GM23338 (cell line): ENCODE measurements at regions not wholly inside any gene's neighbourhood (a gene's known extent, or its start where the extent isn't known, plus 50 kb on each side); places are given as distances from the start of the nearest gene placed in this dataset.
A peak's percentile ranks its signal among the peaks of the same experiment; 100 is the strongest.

ENCODE experiments used
- ATAC-seq: fragments of 200-7000 bp; cut with Tn5 transposase; 3 replicates; pipeline ENCODE4 v1.9.1; 2020
- DNase-seq: peaks from one replicate; pipeline ENCODE4 v3.0.0-alpha.2; 2015; ENCODE audit warnings: low spot score
- H2AFZ ChIP-seq: fragments of 200-600 bp; sonication (generic); 2 replicates; pipeline ENCODE4 v1.8.0; 2016; ENCODE audit warnings: antibody characterized with exemption, mild to moderate bottlenecking, moderate library complexity
- H3F3A ChIP-seq: fragments of 200-600 bp; sonication (generic); replicated peaks from 2 replicates; pipeline ENCODE4 v1.8.0; 2017; ENCODE audit warnings: antibody characterized with exemption, mixed run types, low read depth
- H3K27ac ChIP-seq: fragments of 200-600 bp; sonication (generic); 2 replicates; pipeline ENCODE4 v1.6.1; 2016; ENCODE audit warnings: low read depth
- H3K27me3 ChIP-seq: fragments of 200-600 bp; sonication (generic); 2 replicates; pipeline ENCODE4 v1.8.0; 2016; ENCODE audit warnings: mild to moderate bottlenecking, mixed run types, moderate library complexity; ENCODE audit not compliant: insufficient read depth
- H3K36me3 ChIP-seq: fragments of 200-600 bp; sonication (generic); 2 replicates; pipeline ENCODE4 v1.8.0; 2016; ENCODE audit warnings: mild to moderate bottlenecking; ENCODE audit not compliant: insufficient read depth
- H3K4me1 ChIP-seq: fragments of 200-600 bp; sonication (generic); 2 replicates; pipeline ENCODE4 v1.8.0; 2016; ENCODE audit warnings: mild to moderate bottlenecking, moderate library complexity; ENCODE audit not compliant: insufficient read depth
- H3K4me2 ChIP-seq: fragments of 200-600 bp; sonication (generic); 2 replicates; pipeline ENCODE4 v1.7.1; 2017; ENCODE audit warnings: mixed run types
- H3K4me3 ChIP-seq: fragments of 200-600 bp; sonication (generic); 2 replicates; pipeline ENCODE4 v1.6.1; 2016; ENCODE audit warnings: mixed run types
- H3K79me2 ChIP-seq: fragments of 200-600 bp; sonication (generic); replicated peaks from 2 replicates; pipeline ENCODE4 v1.8.0; 2017; ENCODE audit warnings: mild to moderate bottlenecking; ENCODE audit not compliant: insufficient read depth
- H3K9me2 ChIP-seq: fragments of 200-600 bp; sonication (generic); 2 replicates; pipeline ENCODE4 v1.8.0; 2017; ENCODE audit not compliant: insufficient read depth
- H4K20me1 ChIP-seq: fragments of 200-600 bp; sonication (generic); replicated peaks from 2 replicates; pipeline ENCODE4 v1.8.0; 2017; ENCODE audit warnings: mild to moderate bottlenecking; ENCODE audit not compliant: insufficient read depth
- H3K27ac Mint-ChIP-seq: 2 replicates; pipeline ENCODE4 v1.8.0; 2020; ENCODE audit warnings: inconsistent platforms, mild to moderate bottlenecking, moderate library complexity, mixed read lengths
- H3K27me3 Mint-ChIP-seq: 3 replicates; pipeline ENCODE4 v1.8.0; 2022; ENCODE audit warnings: low read depth, mild to moderate bottlenecking, moderate library complexity, mixed read lengths, inconsistent platforms; ENCODE audit not compliant: insufficient read depth, poor library complexity
- H3K36me3 Mint-ChIP-seq: 3 replicates; pipeline ENCODE4 v1.8.0; 2021; ENCODE audit warnings: low read depth, mild to moderate bottlenecking, inconsistent platforms, moderate library complexity, mixed read lengths
- H3K4me1 Mint-ChIP-seq: 3 replicates; pipeline ENCODE4 v1.8.0; 2020; ENCODE audit warnings: mild to moderate bottlenecking, inconsistent platforms, mixed read lengths
- H3K4me3 Mint-ChIP-seq: 3 replicates; pipeline ENCODE4 v1.8.0; 2021; ENCODE audit warnings: moderate library complexity, mild to moderate bottlenecking, inconsistent platforms, mixed read lengths
- H3K9me3 Mint-ChIP-seq: 3 replicates; pipeline ENCODE4 v1.8.0; 2020; ENCODE audit warnings: moderate library complexity, mild to moderate bottlenecking, inconsistent platforms, mixed read lengths
- CREB1 ChIP-seq: fragments of 250-450 bp; sonication (Bioruptor Pico); IDR thresholded peaks from 2 replicates; pipeline ENCODE4 v1.5.0; 2020; ENCODE audit warnings: low read depth, mild to moderate bottlenecking, moderate library complexity
- EZH2 ChIP-seq: fragments of 200-600 bp; sonication (generic); IDR thresholded peaks from one replicate; pipeline ENCODE4 v1.8.0; 2017; ENCODE audit warnings: antibody characterized with exemption, mild to moderate bottlenecking, low read depth; ENCODE audit not compliant: unreplicated experiment
- EZH2phosphoT487 ChIP-seq: fragments of 200-600 bp; sonication (generic); IDR thresholded peaks from one replicate; pipeline ENCODE4 v1.8.1; 2018; ENCODE audit warnings: antibody characterized with exemption; ENCODE audit not compliant: unreplicated experiment
- JUNB ChIP-seq: IDR thresholded peaks from one replicate; pipeline ENCODE4 v1.6.1; 2016; ENCODE audit warnings: antibody characterized with exemption; ENCODE audit not compliant: unreplicated experiment
- NANOG ChIP-seq: IDR thresholded peaks from 2 replicates; pipeline ENCODE4 v1.6.1; 2016; ENCODE audit warnings: antibody characterized with exemption, borderline replicate concordance
- POLR2AphosphoS5 ChIP-seq: IDR thresholded peaks from 2 replicates; pipeline ENCODE4 v1.6.1; 2016; ENCODE audit warnings: antibody characterized with exemption, low read depth
- STAT1 ChIP-seq: IDR thresholded peaks from one replicate; pipeline ENCODE4 v1.6.1; 2016; ENCODE audit warnings: antibody characterized with exemption; ENCODE audit not compliant: unreplicated experiment
- ZNF114 ChIP-seq: fragments of 250-450 bp; sonication (Bioruptor Pico); IDR thresholded peaks from 2 replicates; pipeline ENCODE4 v1.5.0; 2020; ENCODE audit warnings: mild to moderate bottlenecking, moderate library complexity
- ZNF331 ChIP-seq: fragments of 250-450 bp; sonication (Bioruptor Pico); IDR thresholded peaks from 2 replicates; pipeline ENCODE4 v1.5.0; 2020; ENCODE audit warnings: low read depth, mild to moderate bottlenecking, moderate library complexity
- TF ChIP-seq, protein P1 (sequence below): IDR thresholded peaks from 2 replicates; pipeline ENCODE4 v1.6.1; 2016; ENCODE audit warnings: antibody characterized with exemption
- TF ChIP-seq, protein P2 (sequence below), 2 experiments: fragments of 200-600 bp in 1 of 2; sonication (generic) in 1 of 2; conservative IDR thresholded peaks; 2 replicates each; pipeline versions ENCODE4 v1.5.1 to v1.6.1; 2016 to 2017; ENCODE audit warnings: antibody characterized with exemption in 2 of 2, low read depth in 2 of 2, mild to moderate bottlenecking in 2 of 2, moderate library complexity in 1 of 2
- TF ChIP-seq, protein P3 (sequence below): IDR thresholded peaks from one replicate; pipeline ENCODE4 v1.6.1; 2018; ENCODE audit warnings: antibody characterized with exemption; ENCODE audit not compliant: unreplicated experiment
- TF ChIP-seq, protein P4 (sequence below): fragments of 250-450 bp; sonication (Bioruptor Pico); IDR thresholded peaks from 2 replicates; pipeline ENCODE4 v1.5.0; 2020; ENCODE audit warnings: mild to moderate bottlenecking, moderate library complexity

DNA sequence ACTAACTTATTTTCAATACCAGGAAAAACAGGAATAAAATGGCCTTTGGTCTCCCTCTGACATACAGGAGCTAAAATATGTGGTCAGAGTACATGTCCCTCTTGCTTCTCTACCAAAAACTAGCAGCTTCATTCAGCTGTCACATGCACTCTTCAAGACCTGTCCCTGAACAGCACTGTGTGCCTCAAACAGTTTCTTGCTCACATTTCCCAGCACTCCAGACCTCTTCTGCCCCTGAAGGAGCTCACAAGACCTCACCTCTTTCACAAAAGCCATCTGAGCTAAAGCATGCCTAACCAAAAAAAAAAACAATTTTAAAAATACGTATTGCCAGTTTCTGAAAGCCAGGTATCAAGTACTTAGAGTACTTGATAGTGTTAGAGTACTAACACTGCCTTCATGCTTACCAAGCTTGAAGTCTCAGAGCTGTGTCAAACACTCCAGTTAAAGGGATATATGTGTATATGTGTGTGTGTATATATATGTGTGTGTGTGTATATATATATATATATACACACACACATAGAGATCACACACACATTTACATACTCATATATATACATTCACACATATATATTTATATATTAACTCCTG, 148.3 kb upstream of the POU3F2 start:
- DNase-seq (no peak), ATAC-seq (no peak)
- no peaks in the 10 kb centered on the region for H3K79me2 ChIP-seq
- TF ChIP-seq ZNF114 (no peak), ZNF331 (CRISPR knock-in tag) (no peak), NANOG (no peak), JUNB (no peak), EZH2phosphoT487 (no peak), CREB1 (no peak), STAT1 (no peak), EZH2 (no peak), POLR2AphosphoS5 (no peak)
- TF ChIP-seq, protein P1, sequence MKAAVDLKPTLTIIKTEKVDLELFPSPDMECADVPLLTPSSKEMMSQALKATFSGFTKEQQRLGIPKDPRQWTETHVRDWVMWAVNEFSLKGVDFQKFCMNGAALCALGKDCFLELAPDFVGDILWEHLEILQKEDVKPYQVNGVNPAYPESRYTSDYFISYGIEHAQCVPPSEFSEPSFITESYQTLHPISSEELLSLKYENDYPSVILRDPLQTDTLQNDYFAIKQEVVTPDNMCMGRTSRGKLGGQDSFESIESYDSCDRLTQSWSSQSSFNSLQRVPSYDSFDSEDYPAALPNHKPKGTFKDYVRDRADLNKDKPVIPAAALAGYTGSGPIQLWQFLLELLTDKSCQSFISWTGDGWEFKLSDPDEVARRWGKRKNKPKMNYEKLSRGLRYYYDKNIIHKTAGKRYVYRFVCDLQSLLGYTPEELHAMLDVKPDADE: no peak
- TF ChIP-seq, protein P2, sequence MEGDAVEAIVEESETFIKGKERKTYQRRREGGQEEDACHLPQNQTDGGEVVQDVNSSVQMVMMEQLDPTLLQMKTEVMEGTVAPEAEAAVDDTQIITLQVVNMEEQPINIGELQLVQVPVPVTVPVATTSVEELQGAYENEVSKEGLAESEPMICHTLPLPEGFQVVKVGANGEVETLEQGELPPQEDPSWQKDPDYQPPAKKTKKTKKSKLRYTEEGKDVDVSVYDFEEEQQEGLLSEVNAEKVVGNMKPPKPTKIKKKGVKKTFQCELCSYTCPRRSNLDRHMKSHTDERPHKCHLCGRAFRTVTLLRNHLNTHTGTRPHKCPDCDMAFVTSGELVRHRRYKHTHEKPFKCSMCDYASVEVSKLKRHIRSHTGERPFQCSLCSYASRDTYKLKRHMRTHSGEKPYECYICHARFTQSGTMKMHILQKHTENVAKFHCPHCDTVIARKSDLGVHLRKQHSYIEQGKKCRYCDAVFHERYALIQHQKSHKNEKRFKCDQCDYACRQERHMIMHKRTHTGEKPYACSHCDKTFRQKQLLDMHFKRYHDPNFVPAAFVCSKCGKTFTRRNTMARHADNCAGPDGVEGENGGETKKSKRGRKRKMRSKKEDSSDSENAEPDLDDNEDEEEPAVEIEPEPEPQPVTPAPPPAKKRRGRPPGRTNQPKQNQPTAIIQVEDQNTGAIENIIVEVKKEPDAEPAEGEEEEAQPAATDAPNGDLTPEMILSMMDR (conservative IDR thresholded peaks at IDR 0.05; ENCODE audit: low read depth in 2 of 2): no peak
- TF ChIP-seq, protein P3, sequence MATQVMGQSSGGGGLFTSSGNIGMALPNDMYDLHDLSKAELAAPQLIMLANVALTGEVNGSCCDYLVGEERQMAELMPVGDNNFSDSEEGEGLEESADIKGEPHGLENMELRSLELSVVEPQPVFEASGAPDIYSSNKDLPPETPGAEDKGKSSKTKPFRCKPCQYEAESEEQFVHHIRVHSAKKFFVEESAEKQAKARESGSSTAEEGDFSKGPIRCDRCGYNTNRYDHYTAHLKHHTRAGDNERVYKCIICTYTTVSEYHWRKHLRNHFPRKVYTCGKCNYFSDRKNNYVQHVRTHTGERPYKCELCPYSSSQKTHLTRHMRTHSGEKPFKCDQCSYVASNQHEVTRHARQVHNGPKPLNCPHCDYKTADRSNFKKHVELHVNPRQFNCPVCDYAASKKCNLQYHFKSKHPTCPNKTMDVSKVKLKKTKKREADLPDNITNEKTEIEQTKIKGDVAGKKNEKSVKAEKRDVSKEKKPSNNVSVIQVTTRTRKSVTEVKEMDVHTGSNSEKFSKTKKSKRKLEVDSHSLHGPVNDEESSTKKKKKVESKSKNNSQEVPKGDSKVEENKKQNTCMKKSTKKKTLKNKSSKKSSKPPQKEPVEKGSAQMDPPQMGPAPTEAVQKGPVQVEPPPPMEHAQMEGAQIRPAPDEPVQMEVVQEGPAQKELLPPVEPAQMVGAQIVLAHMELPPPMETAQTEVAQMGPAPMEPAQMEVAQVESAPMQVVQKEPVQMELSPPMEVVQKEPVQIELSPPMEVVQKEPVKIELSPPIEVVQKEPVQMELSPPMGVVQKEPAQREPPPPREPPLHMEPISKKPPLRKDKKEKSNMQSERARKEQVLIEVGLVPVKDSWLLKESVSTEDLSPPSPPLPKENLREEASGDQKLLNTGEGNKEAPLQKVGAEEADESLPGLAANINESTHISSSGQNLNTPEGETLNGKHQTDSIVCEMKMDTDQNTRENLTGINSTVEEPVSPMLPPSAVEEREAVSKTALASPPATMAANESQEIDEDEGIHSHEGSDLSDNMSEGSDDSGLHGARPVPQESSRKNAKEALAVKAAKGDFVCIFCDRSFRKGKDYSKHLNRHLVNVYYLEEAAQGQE: no peak
- TF ChIP-seq, protein P4, sequence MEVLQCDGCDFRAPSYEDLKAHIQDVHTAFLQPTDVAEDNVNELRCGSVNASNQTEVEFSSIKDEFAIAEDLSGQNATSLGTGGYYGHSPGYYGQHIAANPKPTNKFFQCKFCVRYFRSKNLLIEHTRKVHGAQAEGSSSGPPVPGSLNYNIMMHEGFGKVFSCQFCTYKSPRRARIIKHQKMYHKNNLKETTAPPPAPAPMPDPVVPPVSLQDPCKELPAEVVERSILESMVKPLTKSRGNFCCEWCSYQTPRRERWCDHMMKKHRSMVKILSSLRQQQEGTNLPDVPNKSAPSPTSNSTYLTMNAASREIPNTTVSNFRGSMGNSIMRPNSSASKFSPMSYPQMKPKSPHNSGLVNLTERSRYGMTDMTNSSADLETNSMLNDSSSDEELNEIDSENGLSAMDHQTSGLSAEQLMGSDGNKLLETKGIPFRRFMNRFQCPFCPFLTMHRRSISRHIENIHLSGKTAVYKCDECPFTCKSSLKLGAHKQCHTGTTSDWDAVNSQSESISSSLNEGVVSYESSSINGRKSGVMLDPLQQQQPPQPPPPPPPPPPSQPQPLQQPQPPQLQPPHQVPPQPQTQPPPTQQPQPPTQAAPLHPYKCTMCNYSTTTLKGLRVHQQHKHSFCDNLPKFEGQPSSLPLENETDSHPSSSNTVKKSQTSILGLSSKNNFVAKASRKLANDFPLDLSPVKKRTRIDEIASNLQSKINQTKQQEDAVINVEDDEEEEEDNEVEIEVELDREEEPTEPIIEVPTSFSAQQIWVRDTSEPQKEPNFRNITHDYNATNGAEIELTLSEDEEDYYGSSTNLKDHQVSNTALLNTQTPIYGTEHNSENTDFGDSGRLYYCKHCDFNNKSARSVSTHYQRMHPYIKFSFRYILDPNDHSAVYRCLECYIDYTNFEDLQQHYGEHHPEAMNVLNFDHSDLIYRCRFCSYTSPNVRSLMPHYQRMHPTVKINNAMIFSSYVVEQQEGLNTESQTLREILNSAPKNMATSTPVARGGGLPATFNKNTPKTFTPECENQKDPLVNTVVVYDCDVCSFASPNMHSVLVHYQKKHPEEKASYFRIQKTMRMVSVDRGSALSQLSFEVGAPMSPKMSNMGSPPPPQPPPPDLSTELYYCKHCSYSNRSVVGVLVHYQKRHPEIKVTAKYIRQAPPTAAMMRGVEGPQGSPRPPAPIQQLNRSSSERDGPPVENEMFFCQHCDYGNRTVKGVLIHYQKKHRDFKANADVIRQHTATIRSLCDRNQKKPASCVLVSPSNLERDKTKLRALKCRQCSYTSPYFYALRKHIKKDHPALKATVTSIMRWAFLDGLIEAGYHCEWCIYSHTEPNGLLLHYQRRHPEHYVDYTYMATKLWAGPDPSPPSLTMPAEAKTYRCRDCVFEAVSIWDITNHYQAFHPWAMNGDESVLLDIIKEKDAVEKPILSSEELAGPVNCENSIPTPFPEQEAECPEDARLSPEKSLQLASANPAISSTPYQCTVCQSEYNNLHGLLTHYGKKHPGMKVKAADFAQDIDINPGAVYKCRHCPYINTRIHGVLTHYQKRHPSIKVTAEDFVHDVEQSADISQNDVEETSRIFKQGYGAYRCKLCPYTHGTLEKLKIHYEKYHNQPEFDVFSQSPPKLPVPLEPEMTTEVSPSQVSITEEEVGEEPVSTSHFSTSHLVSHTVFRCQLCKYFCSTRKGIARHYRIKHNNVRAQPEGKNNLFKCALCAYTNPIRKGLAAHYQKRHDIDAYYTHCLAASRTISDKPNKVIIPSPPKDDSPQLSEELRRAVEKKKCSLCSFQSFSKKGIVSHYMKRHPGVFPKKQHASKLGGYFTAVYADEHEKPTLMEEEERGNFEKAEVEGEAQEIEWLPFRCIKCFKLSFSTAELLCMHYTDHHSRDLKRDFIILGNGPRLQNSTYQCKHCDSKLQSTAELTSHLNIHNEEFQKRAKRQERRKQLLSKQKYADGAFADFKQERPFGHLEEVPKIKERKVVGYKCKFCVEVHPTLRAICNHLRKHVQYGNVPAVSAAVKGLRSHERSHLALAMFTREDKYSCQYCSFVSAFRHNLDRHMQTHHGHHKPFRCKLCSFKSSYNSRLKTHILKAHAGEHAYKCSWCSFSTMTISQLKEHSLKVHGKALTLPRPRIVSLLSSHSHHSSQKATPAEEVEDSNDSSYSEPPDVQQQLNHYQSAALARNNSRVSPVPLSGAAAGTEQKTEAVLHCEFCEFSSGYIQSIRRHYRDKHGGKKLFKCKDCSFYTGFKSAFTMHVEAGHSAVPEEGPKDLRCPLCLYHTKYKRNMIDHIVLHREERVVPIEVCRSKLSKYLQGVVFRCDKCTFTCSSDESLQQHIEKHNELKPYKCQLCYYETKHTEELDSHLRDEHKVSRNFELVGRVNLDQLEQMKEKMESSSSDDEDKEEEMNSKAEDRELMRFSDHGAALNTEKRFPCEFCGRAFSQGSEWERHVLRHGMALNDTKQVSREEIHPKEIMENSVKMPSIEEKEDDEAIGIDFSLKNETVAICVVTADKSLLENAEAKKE (CRISPR knock-in tag): no peak
- H3K27ac ChIP-seq: no peak overlapping the region
- H4K20me1 ChIP-seq: no peaks in the 10 kb centered on the region
- Mint-ChIP-seq H3K36me3 (no peaks in the 10 kb centered on the region), H3K4me1 (no peaks in the 10 kb centered on the region), H3K27ac (0 out of 2 replicates have a peak overlapping the region, but pooled peaks have one; percentile 5), H3K9me3 (no peaks in the 10 kb centered on the region), H3K27me3 (no peaks in the 10 kb centered on the region), H3K4me3 (no peak overlapping the region)
- no peaks in the 10 kb centered on the region for H3F3A ChIP-seq
- H3K4me3 ChIP-seq: no peak overlapping the region
- no peaks in the 10 kb centered on the region for H3K4me1 ChIP-seq
- H3K4me2 ChIP-seq: no peak overlapping the region
- H3K27me3 ChIP-seq: no peaks in the 10 kb centered on the region
- no peaks in the 10 kb centered on the region for H3K36me3 ChIP-seq
- no peaks in the 10 kb centered on the region for H3K9me2 ChIP-seq
- no peak overlapping the region for H2AFZ ChIP-seq
